Activated CD4-positive, alpha-beta memory T cell treated with anti-CD3 and anti-CD28 coated beads for 36 hours (primary cell): ENCODE measurements at regions not wholly inside any gene's neighbourhood (a gene's known extent, or its start where the extent isn't known, plus 50 kb on each side); places are given as distances from the start of the nearest gene placed in this dataset.

Experiments
- CTCF ChIA-PET: fragments of 350-600 bp; sonication (Branson Sonifier 250); formaldehyde crosslinking; loops from one replicate; lab custom pipeline; 2021; ENCODE audit warnings: antibody characterized with exemption, inconsistent platforms; lab: Charles Lee
- POLR2A ChIA-PET: fragments of 350-600 bp; sonication (Branson Sonifier 250); formaldehyde crosslinking; loops from one replicate; lab custom pipeline; 2021; ENCODE audit warnings: antibody characterized with exemption; lab: Charles Lee
- DNase-seq: peaks from one replicate; pipeline ENCODE4 v3.0.0-alpha.2; 2020
- H3K27ac Mint-ChIP-seq: one replicate; pipeline ENCODE4 v1.8.0; 2021; ENCODE audit warnings: mixed read lengths
- H3K27me3 Mint-ChIP-seq: one replicate; pipeline ENCODE4 v1.8.0; 2021; ENCODE audit warnings: mixed read lengths
- H3K36me3 Mint-ChIP-seq: one replicate; pipeline ENCODE4 v1.8.0; 2021; ENCODE audit warnings: mixed read lengths
- H3K4me1 Mint-ChIP-seq: one replicate; pipeline ENCODE4 v1.8.0; 2021; ENCODE audit warnings: low read depth, mixed read lengths
- H3K4me3 Mint-ChIP-seq: one replicate; pipeline ENCODE4 v1.8.0; 2021; ENCODE audit warnings: mild to moderate bottlenecking, mixed read lengths
- H3K9me3 Mint-ChIP-seq: one replicate; pipeline ENCODE4 v1.8.0; 2021; ENCODE audit warnings: mixed read lengths
- intact Hi-C: fragments of 100-400 bp; cut with micrococcal nuclease; formaldehyde crosslinking; loops from one replicate; pipeline ENCODE4 v1.15.1; 2023

DNA sequence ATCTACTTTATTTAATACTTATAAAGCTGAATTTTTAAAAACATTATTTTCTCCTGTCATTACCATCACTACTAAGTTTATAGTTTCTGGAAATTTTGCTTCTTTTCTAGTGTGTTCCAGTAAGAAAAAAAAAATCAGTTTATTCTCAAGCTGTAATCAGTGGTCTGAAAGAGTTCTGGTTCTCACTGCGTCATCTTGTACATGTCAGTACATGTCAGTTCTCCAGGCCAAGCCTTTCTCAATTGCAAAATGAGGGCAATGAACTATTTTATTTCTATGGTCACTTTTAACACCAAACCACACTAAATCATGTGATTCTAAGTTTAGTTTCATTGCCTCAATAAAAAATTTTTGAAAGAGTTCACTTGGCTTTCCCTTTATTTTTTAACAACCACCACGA is 468.9 kb upstream of the LRFN5 start:
- intact Hi-C loops = no loop called here
- no peaks in the 10 kb centered on the region for H3K4me1 Mint-ChIP-seq
- no peaks in the 10 kb centered on the region for H3K27me3 Mint-ChIP-seq
- ChIA-PET POLR2A (no interaction called here), CTCF (no interaction called here)
- no peak for DNase-seq
- H3K4me3 Mint-ChIP-seq = no peak overlapping the region
- no peaks in the 10 kb centered on the region for H3K36me3 Mint-ChIP-seq
- H3K27ac Mint-ChIP-seq = no peak overlapping the region
- peaks cover 4% of the 10 kb centered on the region for H3K9me3 Mint-ChIP-seq

DNA sequence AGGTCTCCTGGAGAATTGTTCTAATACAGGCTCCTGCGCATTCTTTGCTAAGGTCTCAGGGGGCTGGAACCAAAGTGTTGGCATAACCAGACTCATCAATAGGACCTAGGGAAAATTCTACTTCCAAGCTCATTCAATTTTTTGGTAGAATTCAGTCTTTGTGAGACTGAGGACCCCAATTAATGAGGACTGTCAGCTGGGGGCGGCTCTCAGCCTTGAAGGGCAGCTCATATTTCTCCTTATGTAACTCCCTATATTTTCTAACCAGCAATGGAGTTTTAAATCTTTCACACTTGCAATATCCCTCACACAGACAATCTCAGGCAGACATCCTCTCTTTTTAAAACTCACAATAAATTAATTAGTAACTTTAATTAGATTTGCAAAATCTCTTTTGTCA is 476.4 kb upstream of the LRFN5 start:
- no peaks in the 10 kb centered on the region for H3K36me3 Mint-ChIP-seq
- no peak overlapping the region for H3K4me3 Mint-ChIP-seq
- DNase-seq = no peak
- POLR2A ChIA-PET = no interaction called here
- H3K4me1 Mint-ChIP-seq = no peaks in the 10 kb centered on the region
- CTCF ChIA-PET = no interaction called here
- intact Hi-C loops = no loop called here
- no peaks in the 10 kb centered on the region for H3K9me3 Mint-ChIP-seq
- H3K27ac Mint-ChIP-seq = no peak overlapping the region
- no peaks in the 10 kb centered on the region for H3K27me3 Mint-ChIP-seq

DNA sequence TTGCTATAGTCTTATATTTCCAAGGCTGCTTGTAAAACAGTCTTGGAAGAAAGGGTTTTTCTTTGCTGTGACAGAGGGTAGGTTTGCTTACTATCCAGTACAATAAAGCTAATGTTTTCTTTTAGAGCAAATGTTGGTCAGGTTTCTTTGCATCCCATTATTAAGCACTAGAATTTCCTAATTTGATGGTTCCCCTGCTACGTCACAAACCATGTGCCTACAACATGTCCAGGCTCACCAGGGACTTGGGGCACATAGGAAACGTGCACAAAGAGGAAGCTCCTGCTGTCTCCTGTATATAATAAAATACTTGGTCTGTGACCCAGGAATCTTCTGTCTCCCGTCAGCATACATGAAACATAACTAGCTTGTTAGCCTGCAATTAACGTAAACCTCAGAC is 486.3 kb upstream of the LRFN5 start:
- Mint-ChIP-seq H3K27me3 (no peaks in the 10 kb centered on the region), H3K4me3 (no peak overlapping the region), H3K27ac (no peak overlapping the region), H3K4me1 (no peaks in the 10 kb centered on the region), H3K9me3 (no peaks in the 10 kb centered on the region), H3K36me3 (no peaks in the 10 kb centered on the region)
- DNase-seq = no peak
- POLR2A ChIA-PET = interaction anchor here (0.5 kb wide), 1 partner anchor 1619 kb away, joined by 3 read pairs; no protein-coding TSS in a partner anchor
- intact Hi-C loops = no loop called here
- CTCF ChIA-PET = no interaction called here

DNA sequence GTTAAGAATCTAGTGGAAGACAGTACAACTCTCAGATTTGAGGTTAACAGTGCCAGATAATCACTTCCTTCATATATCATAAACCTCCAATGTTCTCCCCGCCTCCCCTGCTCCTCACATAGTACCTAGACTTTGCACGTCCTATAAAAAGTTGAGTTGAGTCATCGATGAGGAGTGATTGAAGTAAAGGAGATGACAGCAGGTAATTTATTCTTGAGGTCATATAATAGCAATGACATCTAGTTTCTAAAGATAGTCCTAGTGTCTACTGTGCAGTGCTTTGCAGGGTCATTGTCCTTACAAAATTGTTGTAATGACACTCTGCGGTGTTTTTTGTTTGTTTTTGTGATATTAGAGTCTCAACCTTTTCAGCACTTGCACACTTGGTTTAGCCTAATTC is 510.5 kb upstream of the LRFN5 start:
- Mint-ChIP-seq H3K36me3 (no peaks in the 10 kb centered on the region), H3K4me3 (no peak overlapping the region), H3K27me3 (no peaks in the 10 kb centered on the region), H3K4me1 (no peaks in the 10 kb centered on the region), H3K27ac (no peak overlapping the region), H3K9me3 (peaks cover 6% of the 10 kb centered on the region)
- intact Hi-C loops = no loop called here
- POLR2A ChIA-PET = no interaction called here
- DNase-seq = no peak
- CTCF ChIA-PET = no interaction called here

DNA sequence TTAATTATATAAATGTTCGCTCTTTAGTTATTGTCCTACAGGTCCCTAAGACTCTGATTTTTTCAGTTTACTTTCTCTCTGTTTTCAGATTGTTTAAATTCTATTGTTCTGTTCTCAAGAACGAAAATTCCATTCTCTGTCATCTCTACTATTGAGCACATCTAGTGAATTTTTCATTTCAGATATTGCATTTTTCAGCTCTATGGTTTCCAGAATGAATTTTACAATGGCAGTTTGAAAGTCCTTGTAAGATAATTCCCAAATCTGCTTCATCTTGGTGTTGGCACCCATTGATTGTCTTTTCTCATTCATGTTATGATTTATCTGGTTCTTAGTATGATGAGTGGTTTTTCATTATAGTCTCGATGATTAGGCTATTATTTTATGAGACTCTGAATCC is 519.6 kb upstream of the LRFN5 start:
- H3K27ac Mint-ChIP-seq = no peak overlapping the region

DNA sequence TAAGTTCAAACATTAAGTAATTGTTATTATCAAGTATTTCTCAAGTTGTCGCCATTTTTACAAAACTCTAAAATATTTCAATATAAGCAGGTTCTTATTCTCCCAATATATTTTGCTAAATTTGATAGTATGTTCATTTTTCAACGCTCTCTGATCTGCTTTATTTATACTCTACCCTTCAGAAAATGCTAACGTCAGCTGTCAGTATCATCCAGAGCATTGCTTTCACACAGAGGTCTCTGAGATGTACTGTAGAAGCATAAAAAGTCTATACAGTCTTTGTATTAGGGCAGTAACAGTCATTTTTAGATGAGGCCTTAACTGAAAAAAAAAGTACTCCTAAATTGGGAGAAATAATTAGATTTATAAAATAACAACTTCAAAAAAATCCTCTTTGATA is 533.1 kb upstream of the LRFN5 start:
- Mint-ChIP-seq H3K4me3 (no peak overlapping the region), H3K9me3 (no peaks in the 10 kb centered on the region), H3K27ac (no peak overlapping the region), H3K4me1 (no peaks in the 10 kb centered on the region), H3K36me3 (no peaks in the 10 kb centered on the region), H3K27me3 (no peaks in the 10 kb centered on the region)
- ChIA-PET CTCF (no interaction called here), POLR2A (interaction anchor here (0.7 kb wide), 1 partner anchor 9 kb away, joined by 3 read pairs; no protein-coding TSS in a partner anchor)
- DNase-seq = no peak
- intact Hi-C loops = no loop called here

More for the DNA sequence above, 519.6 kb upstream of the LRFN5 start:
- peaks cover 26% of the 10 kb centered on the region for H3K9me3 Mint-ChIP-seq
- no peak overlapping the region for H3K4me3 Mint-ChIP-seq
- CTCF ChIA-PET = no interaction called here
- no peaks in the 10 kb centered on the region for H3K4me1 Mint-ChIP-seq
- H3K27me3 Mint-ChIP-seq = no peaks in the 10 kb centered on the region
- intact Hi-C loops = no loop called here
- no peaks in the 10 kb centered on the region for H3K36me3 Mint-ChIP-seq
- POLR2A ChIA-PET = no interaction called here
- no peak for DNase-seq

DNA sequence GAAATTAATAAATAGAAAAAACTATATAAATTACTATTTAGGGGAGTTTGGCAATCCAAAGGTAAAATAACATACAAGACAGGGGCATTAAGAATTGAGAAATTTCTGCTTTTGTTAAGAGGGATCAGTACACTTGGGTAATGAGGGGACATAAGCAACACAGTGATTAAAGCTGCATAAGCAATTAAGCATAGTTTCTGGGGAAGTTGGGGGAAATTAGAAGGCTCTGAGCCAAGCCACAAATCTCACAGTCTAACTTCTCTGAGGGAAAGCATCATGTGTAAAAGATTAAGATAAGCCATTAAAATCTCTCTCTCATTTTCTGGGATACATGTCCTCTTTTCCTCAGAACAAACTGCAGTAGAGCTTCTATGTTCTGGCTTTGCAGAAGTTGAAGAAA is 533.9 kb upstream of the LRFN5 start:
- DNase-seq = no peak
- H3K4me3 Mint-ChIP-seq = no peak overlapping the region
- intact Hi-C loops = no loop called here
- POLR2A ChIA-PET = interaction anchor here (0.7 kb wide), 1 partner anchor 10 kb away, joined by 3 read pairs; no protein-coding TSS in a partner anchor
- no peaks in the 10 kb centered on the region for H3K9me3 Mint-ChIP-seq
- CTCF ChIA-PET = no interaction called here
- no peaks in the 10 kb centered on the region for H3K4me1 Mint-ChIP-seq
- H3K36me3 Mint-ChIP-seq = no peaks in the 10 kb centered on the region
- no peaks in the 10 kb centered on the region for H3K27me3 Mint-ChIP-seq
- no peak overlapping the region for H3K27ac Mint-ChIP-seq

DNA sequence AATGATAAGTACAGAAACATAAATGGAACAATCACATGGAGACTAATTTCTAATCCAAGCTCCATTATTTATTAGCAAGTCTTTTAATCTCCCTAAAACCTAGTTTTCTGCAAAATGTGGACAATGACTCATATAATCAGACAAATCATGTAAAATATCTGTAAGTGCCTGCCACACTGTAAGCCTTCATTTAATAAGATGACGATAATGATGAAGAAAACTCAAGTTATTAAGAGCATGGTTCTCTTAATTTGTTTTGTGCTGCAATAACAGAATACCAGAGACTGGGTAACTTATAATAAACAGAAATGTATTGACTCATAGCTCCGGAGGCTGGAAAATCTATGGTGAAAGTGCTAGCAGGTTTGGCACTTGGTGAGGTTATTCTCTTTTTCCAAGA is 535.3 kb upstream of the LRFN5 start:
- CTCF ChIA-PET = no interaction called here
- Mint-ChIP-seq H3K36me3 (no peaks in the 10 kb centered on the region), H3K27ac (no peak overlapping the region), H3K4me1 (no peaks in the 10 kb centered on the region), H3K4me3 (no peak overlapping the region), H3K27me3 (no peaks in the 10 kb centered on the region), H3K9me3 (no peaks in the 10 kb centered on the region)
- POLR2A ChIA-PET = no interaction called here
- DNase-seq = no peak
- intact Hi-C loops = no loop called here

DNA sequence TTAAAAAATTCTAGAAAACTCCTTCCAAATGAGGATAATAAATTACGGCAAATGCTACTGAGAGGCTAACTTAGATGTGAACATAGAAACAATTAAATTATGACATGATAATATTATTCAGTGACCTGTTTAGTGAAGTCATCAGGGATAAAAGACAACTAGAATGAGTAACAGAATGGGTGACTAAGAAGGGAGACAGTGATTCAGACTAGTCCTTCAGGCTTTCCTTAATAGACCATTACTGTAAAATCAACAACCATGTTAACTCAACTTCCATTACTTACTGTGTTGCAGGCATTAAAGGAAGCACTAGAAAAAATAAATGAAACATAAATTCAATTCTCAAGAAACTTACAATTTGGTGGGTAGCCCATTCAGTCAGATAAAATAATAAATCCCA is 543.9 kb upstream of the LRFN5 start:
- Mint-ChIP-seq H3K4me3 (no peak overlapping the region), H3K36me3 (no peaks in the 10 kb centered on the region), H3K4me1 (no peaks in the 10 kb centered on the region), H3K27me3 (no peaks in the 10 kb centered on the region), H3K27ac (no peak overlapping the region), H3K9me3 (no peaks in the 10 kb centered on the region)
- POLR2A ChIA-PET = no interaction called here
- intact Hi-C loops = no loop called here
- DNase-seq = no peak
- CTCF ChIA-PET = no interaction called here

DNA sequence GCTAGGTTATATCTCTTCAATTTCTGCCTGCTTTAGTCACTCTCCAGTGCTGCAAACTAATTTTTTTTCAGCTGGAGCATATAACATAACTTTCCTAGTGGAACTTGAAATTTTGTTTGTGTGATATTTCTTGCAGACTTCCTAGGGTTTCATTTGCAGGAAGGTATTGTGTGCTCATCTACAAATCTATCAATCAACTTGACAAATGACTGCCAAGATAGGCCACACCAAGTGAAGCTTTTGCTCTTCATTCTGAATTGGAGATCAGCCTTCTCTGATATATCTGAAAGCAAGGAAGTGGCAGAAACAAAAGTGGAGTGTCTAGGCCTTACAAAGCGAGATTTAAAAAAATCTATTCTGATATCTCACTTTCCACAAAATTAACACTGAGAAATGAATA is 551.1 kb upstream of the LRFN5 start:
- DNase-seq = no peak
- Mint-ChIP-seq H3K27ac (no peak overlapping the region), H3K9me3 (peaks cover 2% of the 10 kb centered on the region), H3K4me1 (no peaks in the 10 kb centered on the region), H3K4me3 (no peak overlapping the region), H3K36me3 (no peaks in the 10 kb centered on the region), H3K27me3 (no peaks in the 10 kb centered on the region)
- intact Hi-C loops = no loop called here
- ChIA-PET CTCF (no interaction called here), POLR2A (no interaction called here)

DNA sequence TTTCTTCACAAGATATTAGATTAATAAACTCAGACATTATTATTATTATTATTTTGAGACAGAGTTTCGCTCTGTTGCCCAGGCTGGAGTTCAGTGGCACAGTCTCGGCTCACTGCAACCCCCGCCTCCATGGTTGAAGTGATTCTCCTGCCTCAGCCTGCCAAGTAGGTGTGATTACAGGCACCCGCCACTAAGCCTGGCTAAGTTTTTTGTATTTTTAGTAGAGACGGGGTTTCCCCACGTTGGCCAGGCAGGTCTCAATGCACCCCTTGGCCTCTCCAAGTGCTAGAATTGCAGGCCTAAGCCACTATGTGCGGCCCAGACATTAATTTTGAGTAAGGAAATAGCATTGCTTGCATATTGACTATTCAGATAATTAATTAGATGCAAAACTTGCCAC is 554.9 kb upstream of the LRFN5 start:
- ChIA-PET POLR2A (no interaction called here), CTCF (no interaction called here)
- Mint-ChIP-seq H3K27me3 (no peaks in the 10 kb centered on the region), H3K36me3 (no peaks in the 10 kb centered on the region), H3K4me3 (no peak overlapping the region), H3K9me3 (peaks cover 2% of the 10 kb centered on the region), H3K27ac (no peak overlapping the region), H3K4me1 (no peaks in the 10 kb centered on the region)
- intact Hi-C loops = no loop called here
- DNase-seq = no peak

DNA sequence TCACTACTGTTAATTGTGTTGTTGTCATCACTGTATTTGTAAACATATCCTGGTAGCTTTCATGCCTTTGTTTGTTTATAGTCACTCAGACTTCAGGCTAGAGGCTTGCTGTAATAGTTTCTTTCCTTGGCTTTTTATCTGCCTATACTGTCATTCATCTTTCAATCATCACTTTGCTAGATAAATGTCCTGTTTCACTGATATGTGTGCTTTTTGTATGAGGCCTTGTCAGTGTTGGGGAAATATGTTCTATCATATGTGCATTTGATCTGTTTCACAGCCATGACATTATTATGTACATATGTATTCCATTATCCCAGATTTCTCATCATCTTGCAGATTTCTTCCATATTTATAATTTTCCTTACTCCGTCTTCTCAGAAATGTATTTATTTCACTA is 558.9 kb upstream of the LRFN5 start:
- Mint-ChIP-seq H3K9me3 (peaks cover 2% of the 10 kb centered on the region), H3K4me3 (no peak overlapping the region), H3K4me1 (no peaks in the 10 kb centered on the region), H3K36me3 (no peaks in the 10 kb centered on the region), H3K27ac (no peak overlapping the region), H3K27me3 (no peaks in the 10 kb centered on the region)
- ChIA-PET CTCF (no interaction called here), POLR2A (no interaction called here)
- intact Hi-C loops = no loop called here
- DNase-seq = no peak

DNA sequence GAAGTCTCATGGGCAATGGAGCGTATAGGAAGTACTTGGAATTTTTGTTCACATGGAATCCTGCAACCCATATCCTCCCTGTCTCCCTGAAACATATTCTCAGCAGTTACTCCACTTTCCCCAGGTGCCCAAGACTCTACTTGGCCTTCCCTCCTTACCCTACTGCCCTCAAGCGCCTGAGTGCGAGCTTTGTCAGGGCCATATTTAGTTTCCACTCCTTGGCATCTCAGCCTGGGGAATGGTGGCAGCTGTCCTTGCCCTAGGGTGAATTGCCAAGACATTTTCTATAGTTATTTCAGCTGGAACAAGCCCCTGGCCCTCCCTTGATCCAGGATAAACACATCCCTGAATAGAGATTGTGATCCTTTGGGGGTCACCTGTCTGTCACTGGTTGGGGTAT is 569.3 kb upstream of the LRFN5 start:
- Mint-ChIP-seq H3K27ac (no peak overlapping the region), H3K36me3 (no peaks in the 10 kb centered on the region), H3K9me3 (peaks cover 7% of the 10 kb centered on the region), H3K27me3 (no peaks in the 10 kb centered on the region), H3K4me1 (no peaks in the 10 kb centered on the region), H3K4me3 (no peak overlapping the region)
- intact Hi-C loops = no loop called here
- ChIA-PET CTCF (no interaction called here), POLR2A (no interaction called here)
- no peak for DNase-seq

DNA sequence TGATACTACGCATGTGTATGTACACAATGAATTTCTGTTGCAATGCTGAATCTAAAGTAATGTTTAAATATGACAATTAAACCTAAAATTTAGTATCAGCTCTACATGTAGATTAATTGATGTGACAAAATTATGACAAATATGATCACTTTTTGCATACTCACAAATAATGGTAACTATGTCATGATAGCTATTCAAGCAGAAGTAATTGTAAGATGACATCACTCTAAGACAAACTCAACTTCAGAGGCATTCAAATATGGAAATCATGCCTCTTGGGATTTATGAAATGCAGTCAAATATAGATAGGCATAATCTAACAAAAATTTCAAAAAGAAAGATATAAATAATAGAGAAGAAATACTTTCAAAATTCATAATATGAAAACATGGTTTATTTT is 571.7 kb upstream of the LRFN5 start:
- H3K4me1 Mint-ChIP-seq = no peaks in the 10 kb centered on the region
- H3K4me3 Mint-ChIP-seq = no peak overlapping the region
- DNase-seq = no peak
- no peaks in the 10 kb centered on the region for H3K27me3 Mint-ChIP-seq
- H3K36me3 Mint-ChIP-seq = no peaks in the 10 kb centered on the region
- peaks cover 10% of the 10 kb centered on the region for H3K9me3 Mint-ChIP-seq
- intact Hi-C loops = no loop called here
- ChIA-PET CTCF (no interaction called here), POLR2A (no interaction called here)
- H3K27ac Mint-ChIP-seq = no peak overlapping the region
